CD4-positive, alpha-beta memory T cell (primary cell): ENCODE measurements at regions not wholly inside any gene's neighbourhood (a gene's known extent, or its start where the extent isn't known, plus 50 kb on each side); places are given as distances from the start of the nearest gene placed in this dataset.
A peak's percentile ranks its signal among the peaks of the same experiment; 100 is the strongest.

Source experiments
- CTCF ChIA-PET: fragments of 350-600 bp; sonication (Branson Sonifier 250); formaldehyde crosslinking; loops from one replicate; lab custom pipeline; 2021; ENCODE audit warnings: inconsistent platforms; ENCODE audit not compliant: partially characterized antibody; lab: Charles Lee
- POLR2A ChIA-PET: fragments of 350-600 bp; sonication (Branson Sonifier 250); formaldehyde crosslinking; loops from one replicate; lab custom pipeline; 2021; ENCODE audit not compliant: partially characterized antibody; lab: Charles Lee
- DNase-seq, 5 donors: peaks; one replicate each; pipeline versions ENCODE4 v3.0.0 to v3.0.0-alpha.2; 2020 to 2022; ENCODE audit warnings: mixed read lengths in 1 of 5
- H3K27ac ChIP-seq: one replicate; pipeline ENCODE4 v1.7.0; 2013; ENCODE audit warnings: low read depth, low read length
- H3K27me3 ChIP-seq: 2 replicates; pipeline ENCODE4 v1.7.0; 2013; ENCODE audit warnings: mild to moderate bottlenecking, low read length, moderate library complexity; ENCODE audit not compliant: insufficient read depth
- H3K36me3 ChIP-seq: 2 replicates; pipeline ENCODE4 v1.7.0; 2013; ENCODE audit warnings: mild to moderate bottlenecking, low read length, moderate library complexity; ENCODE audit not compliant: insufficient read depth
- H3K4me1 ChIP-seq: 2 replicates; pipeline ENCODE4 v1.7.0; 2013; ENCODE audit warnings: mild to moderate bottlenecking, low read length, moderate library complexity; ENCODE audit not compliant: insufficient read depth
- H3K4me3 ChIP-seq, 2 donors: one replicate each; pipeline ENCODE4 v1.7.0; 2013; ENCODE audit warnings: low read length in 2 of 2, mild to moderate bottlenecking in 1 of 2
- H3K9me3 ChIP-seq, 2 donors: one replicate each; pipeline ENCODE4 v1.7.0; 2013; ENCODE audit warnings: low read length in 2 of 2, control low read depth in 1 of 2; ENCODE audit not compliant: control insufficient read depth in 1 of 2
- H3K27ac Mint-ChIP-seq, 7 donors: one replicate each; pipeline ENCODE4 v1.8.0; 2020 to 2021; ENCODE audit warnings: mixed read lengths in 7 of 7, mild to moderate bottlenecking in 6 of 7, inconsistent platforms in 3 of 7, moderate library complexity in 3 of 7
- H3K27me3 Mint-ChIP-seq, 2 donors: one replicate each; pipeline ENCODE4 v1.8.0; 2020 to 2021; ENCODE audit warnings: mixed read lengths in 2 of 2
- H3K36me3 Mint-ChIP-seq, 2 donors: one replicate each; pipeline ENCODE4 v1.8.0; 2020 to 2021; ENCODE audit warnings: mixed read lengths in 2 of 2, inconsistent platforms in 1 of 2, mild to moderate bottlenecking in 1 of 2
- H3K4me1 Mint-ChIP-seq, 4 donors: one replicate each; pipeline ENCODE4 v1.8.0; 2020 to 2021; ENCODE audit warnings: mixed read lengths in 4 of 4, mild to moderate bottlenecking in 1 of 4
- H3K4me3 Mint-ChIP-seq, 8 donors: one replicate each; pipeline ENCODE4 v1.8.0; 2020 to 2021; ENCODE audit warnings: mixed read lengths in 8 of 8, mild to moderate bottlenecking in 7 of 8, moderate library complexity in 6 of 8, inconsistent platforms in 3 of 8
- H3K9me3 Mint-ChIP-seq, 8 donors: one replicate each; pipeline ENCODE4 v1.8.0; 2020 to 2021; ENCODE audit warnings: mixed read lengths in 8 of 8, mild to moderate bottlenecking in 5 of 8, inconsistent platforms in 3 of 8, moderate library complexity in 1 of 8
- intact Hi-C: fragments of 100-400 bp; cut with micrococcal nuclease; formaldehyde crosslinking; loops from one replicate; pipeline ENCODE4 v1.15.1; 2023

- no peaks in the 10 kb centered on the region for H3K36me3 ChIP-seq
- CTCF ChIA-PET, result no interaction called here
- no peaks in the 10 kb centered on the region for H3K9me3 ChIP-seq
- no peaks in the 10 kb centered on the region for H3K4me1 ChIP-seq
- intact Hi-C loops, result no loop called here
- no peaks in the 10 kb centered on the region for H3K27me3 ChIP-seq
- H3K27ac Mint-ChIP-seq, result no peak overlapping the region
- H3K4me3 ChIP-seq, result no peak overlapping the region
- no peak overlapping the region for H3K27ac ChIP-seq
- no peaks in the 10 kb centered on the region for H3K27me3 Mint-ChIP-seq
- H3K9me3 Mint-ChIP-seq, result peaks cover 0 to 8% (median 1%) of the 10 kb centered on the region in 8 donors
- no peaks in the 10 kb centered on the region for H3K4me1 Mint-ChIP-seq
- POLR2A ChIA-PET, result no interaction called here
- no peak for DNase-seq
- H3K36me3 Mint-ChIP-seq, result no peaks in the 10 kb centered on the region
- H3K4me3 Mint-ChIP-seq, result no peak overlapping the region
Measured at GRCh38 chr12:115051378-115051777, 367.4 kb upstream of the TBX3 start.

DNA sequence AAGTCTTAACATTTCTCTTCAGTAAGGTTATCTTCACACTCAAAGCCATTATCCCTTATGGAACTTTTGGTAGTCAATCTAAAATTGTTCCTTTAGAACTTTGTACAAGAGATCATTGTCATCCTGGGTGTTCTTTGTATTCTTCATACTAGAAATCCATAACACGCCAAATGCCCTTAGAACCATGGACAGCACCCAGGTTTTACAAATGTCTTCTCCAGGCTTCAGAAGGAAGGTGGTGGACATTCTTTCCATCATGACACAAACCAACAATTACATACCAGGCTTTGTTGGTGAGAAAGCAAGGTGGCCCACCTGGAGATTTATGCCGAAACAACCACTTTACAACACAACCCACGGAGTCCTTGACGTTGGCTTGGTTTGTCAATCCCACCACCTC, 365.6 kb upstream of the TBX3 start:
- H3K4me1 Mint-ChIP-seq, result no peaks in the 10 kb centered on the region

GRCh38 chr12:115046805-115047204, 362.8 kb upstream of the TBX3 start:
- Mint-ChIP-seq H3K4me3 (no peak overlapping the region), H3K9me3 (peaks cover 0 to 11% (median under 1%) of the 10 kb centered on the region in 8 donors), H3K27me3 (no peaks in the 10 kb centered on the region), H3K36me3 (no peaks in the 10 kb centered on the region), H3K27ac (no peak overlapping the region), H3K4me1 (no peaks in the 10 kb centered on the region)
- Histone ChIP-seq H3K9me3 (no peaks in the 10 kb centered on the region), H3K4me3 (no peak overlapping the region), H3K36me3 (no peaks in the 10 kb centered on the region), H3K4me1 (no peaks in the 10 kb centered on the region), H3K27ac (no peak overlapping the region), H3K27me3 (no peaks in the 10 kb centered on the region)
- POLR2A ChIA-PET, result no interaction called here
- CTCF ChIA-PET, result no interaction called here
- no peak for DNase-seq
- intact Hi-C loops, result no loop called here

More for the DNA sequence above, 365.6 kb upstream of the TBX3 start:
- no peak for DNase-seq
- intact Hi-C loops, result no loop called here
- Histone ChIP-seq H3K4me3 (no peak overlapping the region), H3K27ac (no peak overlapping the region), H3K4me1 (no peaks in the 10 kb centered on the region), H3K9me3 (no peaks in the 10 kb centered on the region), H3K36me3 (no peaks in the 10 kb centered on the region), H3K27me3 (no peaks in the 10 kb centered on the region)
- CTCF ChIA-PET, result no interaction called here
- POLR2A ChIA-PET, result no interaction called here
- Mint-ChIP-seq H3K27me3 (no peaks in the 10 kb centered on the region), H3K9me3 (peaks cover 0 to 8% (median 0%) of the 10 kb centered on the region in 8 donors), H3K27ac (no peak overlapping the region), H3K36me3 (no peaks in the 10 kb centered on the region), H3K4me3 (no peak overlapping the region)

GRCh38 chr12:115044073-115044472, 360.1 kb upstream of the TBX3 start:
- no peaks in the 10 kb centered on the region for H3K36me3 Mint-ChIP-seq
- ChIA-PET POLR2A (no interaction called here), CTCF (no interaction called here)
- H3K4me1 ChIP-seq, result no peaks in the 10 kb centered on the region
- no peaks in the 10 kb centered on the region for H3K27me3 ChIP-seq
- no peak overlapping the region for H3K4me3 Mint-ChIP-seq
- intact Hi-C loops, result no loop called here
- H3K36me3 ChIP-seq, result no peaks in the 10 kb centered on the region
- no peaks in the 10 kb centered on the region for H3K9me3 ChIP-seq
- no peak for DNase-seq
- no peak overlapping the region for H3K27ac ChIP-seq
- peaks cover 0 to 11% (median 2%) of the 10 kb centered on the region in 8 donors for H3K9me3 Mint-ChIP-seq
- no peaks in the 10 kb centered on the region for H3K4me1 Mint-ChIP-seq
- no peaks in the 10 kb centered on the region for H3K27me3 Mint-ChIP-seq
- no peak overlapping the region for H3K4me3 ChIP-seq
- no peak overlapping the region for H3K27ac Mint-ChIP-seq

GRCh38 chr12:115043079-115043478, 359.1 kb upstream of the TBX3 start:
- Histone ChIP-seq H3K27me3 (no peaks in the 10 kb centered on the region), H3K27ac (no peak overlapping the region), H3K4me3 (no peak overlapping the region), H3K4me1 (no peaks in the 10 kb centered on the region), H3K36me3 (no peaks in the 10 kb centered on the region), H3K9me3 (no peaks in the 10 kb centered on the region)
- POLR2A ChIA-PET, result no interaction called here
- DNase-seq, result no peak
- H3K27ac Mint-ChIP-seq, result no peak overlapping the region
- H3K4me3 Mint-ChIP-seq, result peak overlapping the region in 1 of 8 donors; percentile 2
- no peaks in the 10 kb centered on the region for H3K36me3 Mint-ChIP-seq
- CTCF ChIA-PET, result no interaction called here
- intact Hi-C loops, result no loop called here
- no peaks in the 10 kb centered on the region for H3K4me1 Mint-ChIP-seq
- H3K9me3 Mint-ChIP-seq, result peaks cover 0 to 11% (median 3%) of the 10 kb centered on the region in 8 donors
- H3K27me3 Mint-ChIP-seq, result no peaks in the 10 kb centered on the region

DNA sequence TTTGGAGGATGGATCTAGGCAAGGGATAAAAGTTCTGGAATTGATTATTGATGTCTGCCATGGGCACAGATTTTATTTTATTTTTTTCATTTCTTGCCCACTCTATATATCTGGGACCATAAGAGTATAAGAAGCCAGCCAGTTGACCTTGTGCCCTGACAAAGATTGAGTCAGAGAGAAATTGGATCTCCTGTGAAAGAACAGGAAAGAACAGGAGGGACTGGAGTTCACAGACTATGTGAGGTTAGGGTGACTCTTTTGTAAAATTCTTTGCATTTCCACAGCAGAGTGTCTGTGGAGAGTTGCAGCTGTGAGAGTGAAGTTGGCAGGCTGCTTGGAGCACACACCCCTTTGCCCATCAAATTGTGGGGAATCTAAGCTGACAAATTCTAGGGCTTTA, 358.4 kb upstream of the TBX3 start:
- H3K27me3 ChIP-seq, result no peaks in the 10 kb centered on the region
- intact Hi-C loops, result no loop called here
- no peaks in the 10 kb centered on the region for H3K36me3 ChIP-seq
- CTCF ChIA-PET, result no interaction called here
- H3K4me3 ChIP-seq, result no peak overlapping the region
- Mint-ChIP-seq H3K4me1 (no peaks in the 10 kb centered on the region), H3K36me3 (no peaks in the 10 kb centered on the region), H3K27ac (no peak overlapping the region), H3K9me3 (peaks cover 0 to 11% (median 3%) of the 10 kb centered on the region in 8 donors), H3K27me3 (no peaks in the 10 kb centered on the region), H3K4me3 (no peak overlapping the region)
- no peaks in the 10 kb centered on the region for H3K4me1 ChIP-seq
- no peaks in the 10 kb centered on the region for H3K9me3 ChIP-seq
- no peak overlapping the region for H3K27ac ChIP-seq
- POLR2A ChIA-PET, result no interaction called here
- DNase-seq, result no peak

GRCh38 chr12:115037830-115038229, 353.9 kb upstream of the TBX3 start:
- Mint-ChIP-seq H3K4me3 (no peak overlapping the region), H3K36me3 (no peaks in the 10 kb centered on the region), H3K9me3 (peaks cover 0 to 7% (median 4%) of the 10 kb centered on the region in 8 donors), H3K27ac (no peak overlapping the region), H3K4me1 (no peaks in the 10 kb centered on the region), H3K27me3 (no peaks in the 10 kb centered on the region)
- Histone ChIP-seq H3K27me3 (no peaks in the 10 kb centered on the region), H3K4me3 (no peak overlapping the region), H3K9me3 (no peaks in the 10 kb centered on the region), H3K4me1 (no peaks in the 10 kb centered on the region), H3K36me3 (no peaks in the 10 kb centered on the region), H3K27ac (no peak overlapping the region)
- POLR2A ChIA-PET, result no interaction called here
- DNase-seq, result no peak
- intact Hi-C loops, result no loop called here
- CTCF ChIA-PET, result interaction anchor here (0.7 kb wide), 1 partner anchor 1592 kb away, joined by 3 read pairs; no protein-coding TSS in a partner anchor
